K562 (cell line): ENCODE measurements at regions not wholly inside any gene's neighbourhood (a gene's known extent, or its start where the extent isn't known, plus 50 kb on each side); places are given as distances from the start of the nearest gene placed in this dataset.

Experiments used
- ATAC-seq: fragments of 200-7000 bp; cut with Tn5 transposase; 3 replicates; pipeline ENCODE4 v1.9.1; 2020; ENCODE audit warnings: moderate library complexity
- BruUV-seq: library from RNA; stranded (reverse); fragments of 400-500 nt; replicated peaks from 2 replicates; lab custom pipeline; 2021; lab: Mats Ljungman, UMichigan
- CTCF ChIA-PET: fragments of 300-600 bp; formaldehyde crosslinking; extraction: SDS; loops from one replicate; lab custom pipeline; 2021; ENCODE audit warnings: low intra/inter-chr PET ratio; lab: Yijun Ruan, JAX
- POLR2A ChIA-PET: fragments of 300-600, 350-650 bp; sonication (Branson Sonifier 250); formaldehyde crosslinking; extraction: SDS; loops from one replicate; lab custom pipeline; 2021; ENCODE audit warnings: antibody characterized with exemption, inconsistent platforms; lab: Yijun Ruan, JAX
- DNase-seq, 4 experiments: peaks; one replicate each; pipeline versions ENCODE4 v3.0.0 to v3.0.0-alpha.2; 2011 to 2018; ENCODE audit warnings: low spot score in 3 of 4, mixed read lengths in 3 of 4; ENCODE audit errors: extremely low read depth in 1 of 4
- FAIRE-seq: peaks from 2 replicates; lab custom pipeline; 2011; peaks lifted over from hg19 to GRCh38; lab: Jason Lieb, UNC
- H2AFZ ChIP-seq: 2 replicates; pipeline ENCODE4 v1.6.0; 2011; ENCODE audit warnings: low read depth, low read length, control low read depth, inconsistent platforms
- H3K27ac ChIP-seq: fragments of 200-600 bp; 3 replicates; pipeline ENCODE4 v1.8.0; 2011; ENCODE audit warnings: low read depth, mild to moderate bottlenecking, control low read depth, inconsistent platforms, low read length, moderate library complexity, mixed read lengths; ENCODE audit errors: extremely low read depth
- H3K27me3 ChIP-seq, 2 experiments: fragments of 300-600 bp in 1 of 2; 2 replicates in 1 of 2; 3 replicates in 1 of 2; pipeline versions ENCODE4 v1.6.0 to v1.8.0; 2011; ENCODE audit warnings: inconsistent platforms in 2 of 2, low read length in 2 of 2, mild to moderate bottlenecking in 1 of 2, mixed read lengths in 1 of 2, moderate library complexity in 1 of 2; ENCODE audit not compliant: control insufficient read depth in 2 of 2, insufficient read depth in 2 of 2
- H3K36me3 ChIP-seq: fragments of 300-600 bp; 3 replicates; pipeline ENCODE4 v1.8.0; 2011; ENCODE audit warnings: mild to moderate bottlenecking, low read length, inconsistent platforms; ENCODE audit not compliant: control insufficient read depth, insufficient read depth
- H3K4me1 ChIP-seq, 2 experiments: fragments of 200-600 bp in 1 of 2; replicated peaks in 1 of 2; 2 replicates in 1 of 2; 3 replicates in 1 of 2; pipeline versions ENCODE4 v1.5.1 to v1.8.0; 2011; ENCODE audit warnings: inconsistent platforms in 2 of 2, low read length in 2 of 2, mild to moderate bottlenecking in 1 of 2, mixed read lengths in 1 of 2, moderate library complexity in 1 of 2; ENCODE audit not compliant: control insufficient read depth in 2 of 2, insufficient read depth in 2 of 2
- H3K4me2 ChIP-seq: 2 replicates; pipeline ENCODE4 v1.6.1; 2011; ENCODE audit warnings: low read length, control low read depth, inconsistent platforms, mixed read lengths; ENCODE audit not compliant: insufficient read depth
- H3K4me3 ChIP-seq: fragments of 200-600 bp; sonication (generic), shearing (Covaris generic); 2 replicates; pipeline ENCODE4 v1.5.1; 2016; ENCODE audit warnings: control low read depth, inconsistent platforms
- H3K79me2 ChIP-seq: fragments of 200-600 bp; 3 replicates; pipeline ENCODE4 v1.8.0; 2011; ENCODE audit warnings: low read length, inconsistent platforms; ENCODE audit not compliant: control insufficient read depth, insufficient read depth
- H3K9ac ChIP-seq, 2 experiments: 2 replicates each; pipeline versions ENCODE4 v1.6.0 to v1.6.1; 2011; ENCODE audit warnings: low read depth in 2 of 2, low read length in 2 of 2, control low read depth in 1 of 2, inconsistent platforms in 1 of 2, mild to moderate bottlenecking in 1 of 2, mixed read lengths in 1 of 2; ENCODE audit not compliant: insufficient read depth in 1 of 2
- H3K9me1 ChIP-seq: one replicate; pipeline ENCODE4 v1.6.0; 2011; ENCODE audit warnings: inconsistent platforms, mild to moderate bottlenecking, low read length, moderate library complexity; ENCODE audit not compliant: control insufficient read depth, insufficient read depth
- H3K9me3 ChIP-seq: replicated peaks from 2 replicates; pipeline ENCODE4 v1.5.1; 2011; ENCODE audit warnings: low read depth, low read length, inconsistent platforms; ENCODE audit not compliant: control insufficient read depth, insufficient read depth
- H4K20me1 ChIP-seq: replicated peaks from 2 replicates; pipeline ENCODE4 v1.6.1; 2011; ENCODE audit warnings: low read length, inconsistent platforms, mixed read lengths; ENCODE audit not compliant: control insufficient read depth, insufficient read depth
- FOXA3 ChIP-seq, 2 experiments: fragments of 450-650 bp in 1 of 2; sonication (generic) in 1 of 2; formaldehyde crosslinking; IDR thresholded peaks in 1 of 2; conservative IDR thresholded peaks in 1 of 2; 2 replicates each; pipeline versions ENCODE4 v1.4.0 to v1.8.0; 2020 to 2022; ENCODE audit warnings: mild to moderate bottlenecking in 2 of 2, missing genetic modification reagents in 1 of 2
- HOXB6 ChIP-seq: fragments of 250-450 bp; sonication (Bioruptor Pico); IDR thresholded peaks from 2 replicates; pipeline ENCODE4 v1.5.1; 2022; ENCODE audit warnings: mild to moderate bottlenecking, borderline replicate concordance
- KAT2B ChIP-seq: IDR thresholded peaks from one replicate; pipeline ENCODE4 v1.6.1; 2012; ENCODE audit warnings: low read depth, mild to moderate bottlenecking, control low read depth, inconsistent platforms, low read length, moderate library complexity
- NCOA4 ChIP-seq: fragments of 450-650 bp; IDR thresholded peaks from 2 replicates; pipeline ENCODE4 v1.6.1; 2018; ENCODE audit warnings: mild to moderate bottlenecking; ENCODE audit not compliant: partially characterized antibody
- NONO ChIP-seq, 2 experiments: fragments of 200-400 bp in 1 of 2; fragments of 450-650 bp in 1 of 2; formaldehyde crosslinking in 1 of 2; IDR thresholded peaks; 2 replicates each; pipeline ENCODE4 v1.6.1; 2017; ENCODE audit warnings: low read depth in 2 of 2, mild to moderate bottlenecking in 2 of 2, moderate library complexity in 2 of 2, low read length in 1 of 2
- NR1H2 ChIP-seq: sonication (generic); formaldehyde crosslinking; IDR thresholded peaks from 2 replicates; pipeline ENCODE4 v1.4.0; 2020; ENCODE audit warnings: mild to moderate bottlenecking, missing genetic modification reagents
- NR2C1 ChIP-seq, 2 experiments: fragments of 450-650 bp; IDR thresholded peaks; 2 replicates each; pipeline ENCODE4 v1.6.1; 2017; ENCODE audit warnings: mild to moderate bottlenecking in 2 of 2, antibody characterized with exemption in 1 of 2, inconsistent platforms in 1 of 2, missing compliant biosample characterization in 1 of 2, missing genetic modification characterization in 1 of 2
- PHB2 ChIP-seq: fragments of 450-650 bp; IDR thresholded peaks from 2 replicates; pipeline ENCODE4 v1.6.1; 2017; ENCODE audit warnings: low read depth
- RAD21 ChIP-seq, 2 experiments: fragments of 250-450 bp in 1 of 2; fragments of 450-650 bp in 1 of 2; sonication (Bioruptor Pico) in 1 of 2; formaldehyde crosslinking in 1 of 2; IDR thresholded peaks in 1 of 2; conservative IDR thresholded peaks in 1 of 2; 2 replicates each; pipeline versions ENCODE4 v1.4.0 to v1.8.0; 2020 to 2022; ENCODE audit warnings: mild to moderate bottlenecking in 2 of 2, moderate library complexity in 1 of 2
- SMARCA4 ChIP-seq: fragments of 450-650 bp; IDR thresholded peaks from 2 replicates; pipeline ENCODE4 v1.6.1; 2016
- SMARCC2 ChIP-seq: fragments of 450-650 bp; IDR thresholded peaks from 2 replicates; pipeline ENCODE4 v1.6.1; 2017; ENCODE audit warnings: antibody characterized with exemption, moderate library complexity, mild to moderate bottlenecking, low read depth
- ZKSCAN8 ChIP-seq: fragments of 200-800 bp; sonication (Bioruptor generic); IDR thresholded peaks from 2 replicates; pipeline ENCODE4 v1.6.1; 2016; ENCODE audit warnings: missing genetic modification characterization, missing compliant biosample characterization
- WGBS: fragments of 100-300 bp; shearing (Covaris generic); methylation state at CpG from one replicate; pipeline ENCODE4 v1.1.6; 2016; ENCODE audit warnings: low coverage, mixed read lengths; ENCODE audit not compliant: insufficient coverage; ENCODE audit errors: missing lambda C conversion rate; 5-methylcytosine and 5-hydroxymethylcytosine counted together
- in situ Hi-C: fragments of 300-500 bp; cut with MboI; formaldehyde crosslinking; loops from 4 replicates; pipeline ENCODE4 v1.15.0; 2018; ENCODE audit warnings: inconsistent platforms, mixed read lengths
- intact Hi-C: fragments of 100-400 bp; cut with micrococcal nuclease; formaldehyde crosslinking; loops from 2 replicates; pipeline ENCODE4 v1.14.2; 2022
- TF ChIP-seq, protein P1 (sequence below), 2 experiments: fragments of 450-650 bp in 1 of 2; sonication (generic) in 1 of 2; formaldehyde crosslinking; conservative IDR thresholded peaks; 2 replicates each; pipeline versions ENCODE4 v1.4.0 to v1.8.1; 2020 to 2022; ENCODE audit warnings: mild to moderate bottlenecking in 1 of 2, missing genetic modification reagents in 1 of 2

DNA sequence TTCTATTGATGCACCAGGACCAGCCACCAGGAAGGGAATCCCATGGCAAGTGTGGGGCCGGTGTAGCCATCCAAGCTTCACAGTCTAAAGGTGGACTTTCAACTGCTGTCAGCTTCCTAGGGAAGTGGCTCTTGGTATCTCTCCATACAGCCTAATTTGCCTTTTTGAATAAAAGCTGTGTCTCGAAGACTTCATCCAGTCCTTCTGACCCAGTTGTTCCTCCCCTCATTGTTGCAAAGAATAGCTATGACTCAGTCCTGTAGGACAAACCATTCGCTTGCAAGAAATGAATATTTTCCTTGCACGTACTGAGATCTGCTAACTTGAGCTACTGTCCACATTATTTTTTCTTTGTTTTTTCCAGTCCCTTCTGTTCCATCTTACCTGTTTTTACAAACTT is 145.1 kb upstream of the CTSO start:
- WGBS = 3% methylated on average over 4 of the region's 4 CpGs
- Histone ChIP-seq H3K9me3 (no peaks in the 10 kb centered on the region), H3K9me1 (no peaks in the 10 kb centered on the region), H3K4me3 (no peak overlapping the region), H4K20me1 (no peaks in the 10 kb centered on the region), H3K36me3 (no peaks in the 10 kb centered on the region), H3K79me2 (no peaks in the 10 kb centered on the region), H2AFZ (no peak overlapping the region), H3K4me2 (no peak overlapping the region), H3K27ac (no peak overlapping the region), H3K9ac (no peak overlapping the region), H3K27me3 (no peaks in the 10 kb centered on the region), H3K4me1 (no peaks in the 10 kb centered on the region)
- ChIA-PET CTCF (no interaction called here), POLR2A (no interaction called here)
- DNase-seq = no peak
- in situ Hi-C loops = no loop called here
- no peak for FAIRE-seq
- no TSS peak for BruUV-seq
- TF ChIP-seq NONO (IDR thresholded peaks at IDR 0.05; ENCODE audit: low read depth in 2 of 2, low read length in 1 of 2) = no peak
- TF ChIP-seq SMARCA4 = no peak
- TF ChIP-seq NR1H2 (CRISPR knock-in tag) = no peak
- TF ChIP-seq, protein P1, sequence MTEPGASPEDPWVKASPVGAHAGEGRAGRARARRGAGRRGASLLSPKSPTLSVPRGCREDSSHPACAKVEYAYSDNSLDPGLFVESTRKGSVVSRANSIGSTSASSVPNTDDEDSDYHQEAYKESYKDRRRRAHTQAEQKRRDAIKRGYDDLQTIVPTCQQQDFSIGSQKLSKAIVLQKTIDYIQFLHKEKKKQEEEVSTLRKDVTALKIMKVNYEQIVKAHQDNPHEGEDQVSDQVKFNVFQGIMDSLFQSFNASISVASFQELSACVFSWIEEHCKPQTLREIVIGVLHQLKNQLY (CRISPR knock-in tag; conservative IDR thresholded peaks at IDR 0.05) = no peak
- no peak for TF ChIP-seq FOXA3 (CRISPR knock-in tag; conservative IDR thresholded peaks at IDR 0.05 in 1 of 2, IDR thresholded peaks at IDR 0.05 in 1 of 2)
- TF ChIP-seq SMARCC2 = no peak
- no peak for TF ChIP-seq NCOA4
- no peak for TF ChIP-seq ZKSCAN8 (CRISPR knock-in tag)
- TF ChIP-seq HOXB6 (CRISPR knock-in tag) = no peak
- no peak for TF ChIP-seq KAT2B
- TF ChIP-seq NR2C1 (IDR thresholded peaks at IDR 0.05) = no peak
- TF ChIP-seq NR2C1 (tag; IDR thresholded peaks at IDR 0.05) = no peak
- TF ChIP-seq RAD21 (CRISPR knock-in tag; conservative IDR thresholded peaks at IDR 0.05 in 1 of 2, IDR thresholded peaks at IDR 0.05 in 1 of 2) = no peak
- TF ChIP-seq PHB2 = no peak
- intact Hi-C loops = no loop called here
- ATAC-seq = no peak
